ENCODE measurements at regions not wholly inside any gene's neighbourhood (a gene's known extent, or its start where the extent isn't known, plus 50 kb on each side); places are given as distances from the start of the nearest gene placed in this dataset.
"Not testable (repeated sequence)": the region's sequence is repeated elsewhere in the genome, so short reads cannot be mapped to it uniquely, and the experiment has no call there.

DNA sequence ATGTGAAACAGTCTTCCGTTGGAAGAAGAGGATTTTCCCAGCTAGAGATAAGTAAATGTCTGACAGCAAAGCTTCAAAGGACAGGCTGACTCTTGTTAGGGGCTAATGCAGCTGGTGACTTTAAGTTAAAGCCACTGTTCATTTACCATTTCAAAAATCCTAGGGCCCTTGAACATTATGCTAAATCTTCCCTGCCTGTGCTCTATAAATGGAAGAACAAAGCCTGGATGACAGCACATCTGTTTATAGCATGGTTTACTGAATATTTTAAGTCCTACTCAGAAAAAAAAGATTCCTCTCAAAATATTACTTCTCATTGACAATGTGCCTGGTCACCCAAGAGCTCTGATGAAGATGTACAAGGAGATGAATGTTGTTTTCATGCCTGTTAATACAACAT lies 255.3 kb downstream of the ADRA2A start:
- not testable (repeated sequence) for TF ChIP-seq POLR2A (IDR thresholded peaks at IDR 0.05)
- TF ChIP-seq, protein P1, sequence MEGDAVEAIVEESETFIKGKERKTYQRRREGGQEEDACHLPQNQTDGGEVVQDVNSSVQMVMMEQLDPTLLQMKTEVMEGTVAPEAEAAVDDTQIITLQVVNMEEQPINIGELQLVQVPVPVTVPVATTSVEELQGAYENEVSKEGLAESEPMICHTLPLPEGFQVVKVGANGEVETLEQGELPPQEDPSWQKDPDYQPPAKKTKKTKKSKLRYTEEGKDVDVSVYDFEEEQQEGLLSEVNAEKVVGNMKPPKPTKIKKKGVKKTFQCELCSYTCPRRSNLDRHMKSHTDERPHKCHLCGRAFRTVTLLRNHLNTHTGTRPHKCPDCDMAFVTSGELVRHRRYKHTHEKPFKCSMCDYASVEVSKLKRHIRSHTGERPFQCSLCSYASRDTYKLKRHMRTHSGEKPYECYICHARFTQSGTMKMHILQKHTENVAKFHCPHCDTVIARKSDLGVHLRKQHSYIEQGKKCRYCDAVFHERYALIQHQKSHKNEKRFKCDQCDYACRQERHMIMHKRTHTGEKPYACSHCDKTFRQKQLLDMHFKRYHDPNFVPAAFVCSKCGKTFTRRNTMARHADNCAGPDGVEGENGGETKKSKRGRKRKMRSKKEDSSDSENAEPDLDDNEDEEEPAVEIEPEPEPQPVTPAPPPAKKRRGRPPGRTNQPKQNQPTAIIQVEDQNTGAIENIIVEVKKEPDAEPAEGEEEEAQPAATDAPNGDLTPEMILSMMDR (IDR thresholded peaks at IDR 0.05) = not testable (repeated sequence)
